Activated T-cell treated with anti-CD3 and anti-CD28 coated beads for 48 hours (primary cell): ENCODE measurements at regions not wholly inside any gene's neighbourhood (a gene's known extent, or its start where the extent isn't known, plus 50 kb on each side); places are given as distances from the start of the nearest gene placed in this dataset.

Experiments used
- DNase-seq: peaks from one replicate; pipeline ENCODE4 v3.0.0-alpha.2; 2020; ENCODE audit warnings: low read depth

DNA sequence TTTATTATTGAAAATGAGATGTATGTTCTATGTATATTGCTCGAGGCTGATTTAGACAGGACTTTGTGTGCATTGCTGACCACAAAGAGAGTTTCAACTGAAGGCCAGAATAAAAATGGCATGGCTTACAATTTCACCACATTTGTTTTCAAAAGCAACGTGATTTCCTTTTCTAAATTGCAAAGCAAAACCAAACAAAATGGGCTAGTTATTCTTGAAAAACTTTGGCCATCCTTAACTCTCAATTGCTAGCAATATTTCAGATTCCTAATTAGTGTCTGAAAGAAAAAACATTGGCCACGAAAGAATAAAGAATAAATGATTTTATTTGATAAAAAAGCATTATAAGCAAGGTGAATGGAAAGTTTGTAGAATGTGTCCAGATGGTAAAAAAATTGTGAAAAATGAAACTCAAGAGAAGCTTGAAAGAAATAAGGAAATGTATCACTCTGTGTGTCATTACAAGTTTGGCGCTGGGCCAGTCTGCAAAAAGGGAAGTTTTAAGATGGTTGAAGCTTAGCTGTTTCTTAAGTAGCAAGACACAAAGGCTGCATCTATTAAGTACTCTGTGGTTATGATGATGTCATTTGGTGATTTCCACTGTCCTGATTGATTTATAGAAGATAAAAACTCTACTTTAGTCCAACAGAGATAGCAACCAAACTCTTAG, 89.2 kb upstream of the PRLR start:
- DNase-seq, result peak; percentile 58

DNA sequence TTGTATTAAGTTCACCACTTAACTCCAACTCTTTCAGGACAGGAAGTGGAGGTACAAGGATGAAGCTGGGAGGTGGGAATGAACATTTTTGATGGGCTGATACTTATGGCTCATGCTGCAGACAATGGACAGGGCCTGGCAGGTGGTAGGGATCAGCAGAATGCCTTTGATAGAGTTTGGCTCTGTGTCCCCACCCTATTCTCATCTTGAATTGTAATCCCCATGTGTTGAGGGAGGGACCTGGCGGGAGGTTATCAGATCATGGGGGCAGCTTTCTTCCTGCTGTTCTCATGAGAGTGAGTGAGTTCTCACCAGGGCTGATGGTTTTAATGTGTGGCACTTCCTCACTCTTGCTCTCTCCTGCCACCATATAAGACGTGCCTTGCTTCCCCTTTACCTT, 87.3 kb upstream of the PRLR start:
- DNase-seq, result no peak

DNA sequence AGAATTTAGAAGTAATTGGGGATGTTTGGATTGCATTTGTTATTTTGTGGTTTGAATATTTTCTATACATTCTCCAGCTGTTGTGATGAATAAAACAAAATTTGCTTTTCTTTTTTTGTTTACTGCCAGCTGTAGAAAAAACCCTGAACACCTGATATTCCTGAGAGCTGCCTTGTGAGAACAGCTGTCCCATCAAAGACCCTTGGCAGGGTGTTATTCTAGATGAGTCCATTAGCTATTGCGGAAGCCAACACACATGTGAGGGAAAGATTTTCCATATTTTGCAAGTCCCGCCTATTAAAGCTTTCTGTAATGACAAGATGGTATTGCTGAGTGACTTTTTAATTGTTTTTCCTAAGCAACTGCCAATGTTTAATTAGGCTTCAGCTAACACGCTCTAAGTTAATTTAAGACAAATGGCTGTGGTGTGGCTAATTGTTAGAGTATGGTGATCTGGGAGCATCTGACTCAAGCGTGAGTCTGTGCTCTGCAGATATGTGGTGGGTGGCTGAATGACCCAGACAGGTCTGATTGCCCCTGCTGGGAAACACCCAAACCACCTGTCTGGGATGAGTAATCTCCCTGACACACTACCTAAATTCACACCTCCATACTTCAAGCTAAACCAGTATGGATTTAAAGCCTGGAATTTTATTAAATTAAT, 86.5 kb upstream of the PRLR start:
- peak; percentile 4 for DNase-seq

DNA sequence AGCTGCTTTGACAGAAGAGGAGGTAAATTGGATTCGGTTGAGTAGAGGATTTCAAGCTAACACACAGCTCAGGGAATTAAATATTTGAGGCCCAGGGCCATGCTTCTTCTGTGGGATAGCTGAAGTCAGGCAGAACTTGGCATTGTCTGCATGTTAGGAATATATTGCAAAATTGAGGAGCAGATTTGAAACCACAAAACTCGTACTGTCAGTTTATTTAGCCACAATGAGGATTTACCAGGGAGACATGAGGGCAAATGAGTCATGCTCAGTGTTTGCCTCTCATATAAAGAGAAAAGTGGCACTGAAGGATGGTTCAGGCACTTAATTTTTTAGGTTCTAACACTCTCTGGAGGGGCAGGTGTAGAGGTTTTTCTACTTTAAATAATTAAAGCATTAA, 83.0 kb upstream of the PRLR start:
- no peak for DNase-seq

DNA sequence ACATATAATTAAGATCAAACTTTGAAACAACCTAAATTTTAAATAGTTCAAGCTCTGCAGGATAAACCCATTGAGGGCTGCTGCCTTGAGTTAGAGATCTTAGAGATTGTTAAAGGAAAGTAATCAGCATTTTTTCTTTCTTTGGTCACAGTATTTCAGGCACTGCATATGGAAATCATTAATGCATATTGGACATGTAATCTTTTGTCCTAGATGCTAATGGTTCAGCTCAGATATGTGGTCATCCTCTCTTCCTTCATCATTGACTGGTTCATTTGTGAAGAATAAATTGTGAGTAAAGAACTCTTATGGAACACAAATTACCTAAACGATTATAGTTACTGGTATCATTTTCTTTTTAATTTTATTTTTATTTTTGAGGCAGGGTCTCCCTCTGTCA, 82.0 kb upstream of the PRLR start:
- no peak for DNase-seq

DNA sequence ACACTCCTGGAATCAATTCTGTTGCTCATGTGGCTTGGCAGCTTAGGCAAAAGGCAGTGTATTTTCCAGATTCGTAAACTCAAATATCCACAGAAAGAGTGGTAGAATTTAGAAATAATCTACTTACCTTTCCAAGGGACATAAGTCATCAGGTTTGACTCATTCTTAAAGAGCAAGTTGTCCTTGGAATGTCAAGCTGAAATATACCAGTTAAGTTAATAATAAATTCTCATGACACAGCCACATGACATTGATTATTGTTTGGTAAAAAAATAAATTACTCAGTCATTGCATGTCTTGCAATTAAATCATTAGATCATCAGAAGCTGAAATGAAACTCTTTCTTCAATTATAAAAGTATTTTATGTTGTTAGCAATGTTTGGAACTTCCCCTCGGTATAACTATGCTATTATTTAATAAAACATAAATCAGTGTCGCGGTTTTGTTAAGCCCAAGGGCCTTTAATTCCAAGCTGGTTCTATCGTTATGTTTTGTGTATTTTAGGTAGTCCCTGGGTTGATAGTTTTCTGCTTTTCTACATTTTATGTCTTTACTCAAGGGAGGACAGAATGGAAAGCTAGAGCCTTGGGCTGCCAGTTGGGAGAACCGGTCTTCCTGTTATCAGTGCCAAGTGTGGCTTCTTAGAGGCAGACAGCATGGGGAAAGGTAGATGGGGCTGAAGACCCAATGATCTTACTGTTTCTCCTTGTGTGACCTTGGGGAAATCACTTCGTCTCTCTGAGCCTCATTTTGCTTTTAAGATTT, 79.3 kb upstream of the PRLR start:
- DNase-seq, result no peak

DNA sequence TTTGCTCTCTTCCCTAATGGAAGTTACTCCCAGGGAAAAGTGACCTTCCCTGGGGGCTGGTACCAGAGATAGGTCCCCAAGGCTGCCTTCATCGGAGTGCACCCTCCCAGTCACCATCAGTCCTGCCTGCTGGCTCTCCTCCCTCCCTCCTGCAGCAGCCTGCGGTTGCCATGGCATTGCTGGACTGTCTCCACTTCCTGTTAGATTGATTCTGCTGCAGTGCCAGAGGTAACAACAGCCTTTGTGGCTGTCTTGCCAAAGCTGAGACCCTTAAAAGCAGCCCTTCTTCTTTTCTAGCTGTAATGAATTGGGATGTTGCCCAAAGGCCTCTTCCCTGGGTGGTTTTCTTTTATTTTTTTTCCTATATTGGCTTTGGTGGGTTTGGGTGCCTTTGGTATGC, 78.1 kb upstream of the PRLR start:
- no peak for DNase-seq

DNA sequence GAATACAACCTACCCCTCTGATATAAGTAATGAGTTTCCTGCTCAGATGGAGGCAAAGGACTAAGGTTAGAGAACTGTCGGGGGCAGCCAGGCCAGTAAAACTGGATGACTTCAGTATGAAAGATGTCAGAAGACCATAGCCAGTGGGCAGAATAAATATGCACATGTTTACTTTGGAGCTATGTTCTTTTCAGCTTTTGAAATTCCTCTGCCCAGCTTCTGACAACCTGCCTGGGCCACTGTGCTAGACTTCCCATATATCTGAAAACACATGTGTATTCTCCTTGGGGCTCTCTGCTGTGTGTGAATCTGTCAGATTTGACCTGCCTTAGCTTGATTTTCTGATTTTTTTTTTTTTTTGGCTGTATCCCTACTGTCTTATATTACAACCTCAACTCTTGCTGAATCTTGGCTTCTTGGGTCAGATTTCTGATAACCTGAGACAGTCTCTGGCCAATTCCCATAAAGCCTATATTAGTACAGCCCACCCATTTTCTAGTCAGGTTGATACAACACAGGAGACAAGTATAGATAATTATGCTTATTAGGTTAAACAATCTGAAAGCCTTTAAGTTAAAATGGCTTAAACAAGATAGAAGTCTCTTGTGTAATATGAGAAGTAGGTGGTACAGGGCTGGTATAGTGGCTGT, 76.6 kb upstream of the PRLR start:
- no peak for DNase-seq

DNA sequence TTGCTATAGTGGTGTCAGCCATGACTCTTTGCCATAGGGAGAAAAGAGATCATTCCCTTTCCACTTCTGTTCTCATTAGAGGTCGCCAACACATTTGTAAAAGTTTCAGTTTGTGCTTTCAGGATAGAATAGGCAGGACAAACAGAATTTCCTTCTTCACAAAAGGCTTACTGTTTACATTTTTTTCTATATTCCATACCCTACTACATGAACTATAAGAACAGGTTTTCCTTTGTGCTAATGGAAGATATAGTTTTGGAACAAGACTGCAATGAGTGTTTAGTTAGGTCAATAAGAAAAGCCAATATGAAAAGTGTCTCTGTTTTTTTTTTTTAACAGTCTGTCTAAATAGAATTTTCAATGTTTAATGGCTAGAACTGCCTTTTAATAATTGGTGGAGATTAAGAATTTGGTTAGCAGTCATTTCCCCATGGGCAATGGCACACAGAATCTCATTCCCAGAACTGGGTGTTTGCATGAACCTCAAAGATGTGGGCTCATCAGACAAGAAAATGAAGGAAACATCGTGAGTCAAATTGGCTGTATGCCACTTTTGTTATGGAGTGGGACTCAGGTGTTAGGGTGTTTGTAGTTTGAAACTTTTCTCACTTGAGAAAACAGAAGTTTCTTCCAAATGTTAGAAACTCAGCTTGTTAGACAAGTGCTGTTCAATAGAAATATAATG, 75.2 kb upstream of the PRLR start:
- no peak for DNase-seq

DNA sequence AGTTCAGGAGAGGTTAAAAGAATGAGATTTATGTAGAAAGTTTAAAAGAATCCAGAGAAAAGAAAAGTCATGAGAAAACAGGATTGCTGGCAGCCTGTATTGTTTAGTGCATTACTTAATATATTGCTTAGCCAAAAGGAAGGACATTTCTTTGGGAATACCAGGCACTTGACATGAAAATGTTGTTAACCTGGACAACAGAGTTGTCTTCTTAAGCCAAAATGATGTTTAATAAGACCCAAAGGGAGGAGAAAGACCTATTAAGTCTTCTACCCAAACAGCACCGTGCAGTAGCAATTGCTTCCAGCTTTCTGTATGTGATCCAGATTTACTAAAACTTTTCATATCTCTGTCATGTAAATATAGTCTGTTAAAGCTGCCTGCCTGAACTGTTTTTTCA, 74.0 kb upstream of the PRLR start:
- DNase-seq, result no peak

DNA sequence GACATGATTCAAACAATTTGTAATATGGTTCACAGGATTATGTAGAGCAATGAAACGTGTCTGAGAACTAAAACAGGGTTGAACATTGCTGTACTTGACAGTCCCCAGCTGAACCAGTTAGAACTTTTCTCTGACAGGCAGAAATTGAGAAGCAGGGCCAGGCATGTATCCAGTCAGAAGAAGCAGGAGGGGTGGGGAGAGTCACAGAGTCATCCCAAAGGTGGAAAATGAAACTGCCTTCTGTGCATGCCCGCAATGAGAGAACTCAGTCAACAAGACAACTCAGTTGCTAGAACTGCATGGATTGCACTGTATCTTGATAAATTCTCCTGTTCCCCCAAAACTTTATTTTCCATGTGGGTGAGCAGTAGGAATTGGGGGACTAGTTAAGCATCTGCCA, 72.9 kb upstream of the PRLR start:
- DNase-seq, result no peak

DNA sequence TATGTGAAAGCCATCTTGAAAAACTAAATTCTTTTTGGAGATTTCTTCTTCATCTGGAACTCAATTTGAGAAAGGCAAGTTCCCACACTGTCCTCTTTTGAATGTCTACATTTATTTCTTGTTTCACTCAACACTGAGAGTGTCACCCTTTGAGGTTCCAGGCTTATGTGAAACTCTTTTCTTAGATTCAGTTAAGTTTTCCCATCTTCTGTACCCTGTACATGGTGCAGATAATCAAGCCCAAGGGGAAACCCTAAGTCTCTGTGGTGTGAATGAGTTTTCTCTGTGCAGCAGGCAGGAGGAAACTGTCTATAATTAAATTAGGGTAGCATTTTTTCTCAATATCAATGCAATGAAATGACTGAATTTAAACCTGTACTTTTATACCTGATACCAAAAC, 72.3 kb upstream of the PRLR start:
- no peak for DNase-seq

DNA sequence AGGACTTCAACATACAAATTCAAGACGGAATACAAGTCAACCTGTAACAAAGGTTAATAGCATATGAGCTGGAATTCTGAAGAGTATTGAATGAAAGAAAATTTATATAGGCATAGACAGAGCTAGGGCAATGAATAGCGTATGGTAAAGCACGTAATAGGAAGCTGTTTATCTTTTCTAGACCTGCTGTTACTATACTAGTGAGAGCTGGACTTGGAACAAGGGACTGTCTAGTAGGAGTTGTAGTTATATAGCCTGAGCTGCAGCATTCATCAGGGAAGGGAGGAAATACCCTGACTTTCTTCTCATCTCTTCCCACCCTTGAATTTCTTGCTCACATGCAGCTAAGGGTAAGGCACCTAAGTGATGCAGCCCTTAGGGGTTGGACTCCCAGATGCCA, 67.5 kb upstream of the PRLR start:
- no peak for DNase-seq

DNA sequence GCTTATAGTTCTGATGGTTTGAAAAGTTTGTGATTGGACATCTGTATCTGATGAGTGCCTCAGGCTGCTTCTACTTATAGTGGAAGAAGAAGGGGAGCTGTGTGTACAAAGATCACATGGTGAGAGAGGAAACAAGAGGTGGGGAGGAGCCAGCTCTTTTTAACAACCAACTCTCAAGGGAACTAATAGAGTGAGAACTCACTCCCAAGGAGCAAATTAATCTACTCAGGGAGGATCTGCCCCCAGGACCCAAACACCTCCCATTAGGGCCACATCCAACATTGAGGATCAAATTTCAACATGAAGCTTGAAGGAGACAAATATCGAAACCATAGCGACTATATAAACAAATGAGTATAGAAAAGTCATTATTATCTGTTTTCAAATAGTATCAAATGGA, 64.7 kb upstream of the PRLR start:
- DNase-seq, result no peak

DNA sequence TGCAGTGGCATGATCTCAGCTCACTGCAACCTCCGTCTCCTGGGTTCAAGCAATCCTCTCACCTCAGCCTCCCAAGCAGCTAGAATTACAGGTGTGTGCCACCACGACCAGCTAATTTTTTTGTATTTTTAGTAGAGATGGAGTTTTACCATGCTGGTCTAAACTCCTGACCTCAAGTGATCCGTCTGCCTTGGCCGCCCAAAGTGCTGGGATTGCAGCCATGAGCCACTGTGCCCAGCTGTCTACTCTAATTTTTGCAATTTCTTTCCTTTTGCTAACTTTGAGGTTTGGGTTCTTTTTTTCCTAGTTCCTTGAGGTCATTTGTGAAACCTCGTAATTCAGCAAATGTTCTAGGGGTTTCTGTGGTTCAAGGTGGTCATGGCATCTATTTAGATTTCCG, 63.7 kb upstream of the PRLR start:
- no peak for DNase-seq

DNA sequence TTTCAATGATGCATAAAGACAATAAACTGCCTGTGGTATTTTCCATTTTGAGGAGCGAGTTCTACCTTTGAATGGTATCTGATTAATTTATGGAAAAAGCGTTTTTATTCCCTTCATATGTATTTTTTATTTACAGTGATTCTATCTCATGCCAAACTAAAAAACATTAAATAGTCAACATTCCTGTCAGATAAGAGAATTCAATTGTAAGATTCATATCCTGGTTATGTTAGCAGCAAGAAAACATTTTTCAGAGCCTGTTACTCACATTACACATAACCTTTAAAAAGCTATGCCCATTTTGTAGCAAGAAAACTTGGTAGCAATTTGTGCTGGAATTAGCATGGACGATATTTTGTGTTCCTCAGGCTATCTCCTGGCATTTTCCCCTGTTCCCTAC, 55.1 kb upstream of the PRLR start:
- DNase-seq, result no peak

DNA sequence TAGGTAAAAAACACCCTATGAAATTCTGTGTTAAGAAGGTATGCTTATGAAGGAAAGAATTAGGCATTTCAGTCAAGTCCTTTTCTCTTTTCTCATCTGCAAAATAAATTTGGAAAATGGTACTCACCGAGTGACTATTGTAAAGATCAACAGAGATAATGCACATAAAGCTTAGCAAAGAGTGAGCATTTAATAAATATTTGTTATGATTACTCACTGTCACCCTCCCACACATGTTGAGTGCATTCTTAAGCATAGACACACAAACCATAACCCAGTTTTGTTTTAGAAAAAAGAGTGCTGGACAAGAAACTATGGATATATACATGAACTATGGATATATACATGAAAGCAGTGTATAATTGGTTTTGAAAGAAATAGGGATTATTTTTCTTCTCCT, 54.7 kb upstream of the PRLR start:
- DNase-seq, result no peak

DNA sequence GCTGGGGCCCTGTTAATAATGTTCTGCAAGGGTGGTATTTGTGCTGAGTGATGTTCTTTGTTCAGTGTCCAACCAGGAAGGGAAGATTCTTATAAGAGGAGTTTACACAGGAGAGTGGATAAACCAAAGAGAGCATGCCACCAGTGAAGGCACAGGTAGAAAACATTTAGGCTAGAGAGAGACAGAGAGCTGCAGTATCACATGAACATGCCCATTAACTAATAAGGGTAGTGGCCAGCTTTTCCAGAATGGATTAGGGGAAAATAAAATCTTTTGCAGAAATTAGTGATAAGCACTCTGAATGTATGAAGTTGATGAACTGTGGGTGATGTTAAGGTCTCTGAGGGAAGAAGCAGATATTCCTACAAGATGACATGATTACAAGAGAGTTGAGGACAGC, 54.1 kb upstream of the PRLR start:
- DNase-seq, result no peak

DNA sequence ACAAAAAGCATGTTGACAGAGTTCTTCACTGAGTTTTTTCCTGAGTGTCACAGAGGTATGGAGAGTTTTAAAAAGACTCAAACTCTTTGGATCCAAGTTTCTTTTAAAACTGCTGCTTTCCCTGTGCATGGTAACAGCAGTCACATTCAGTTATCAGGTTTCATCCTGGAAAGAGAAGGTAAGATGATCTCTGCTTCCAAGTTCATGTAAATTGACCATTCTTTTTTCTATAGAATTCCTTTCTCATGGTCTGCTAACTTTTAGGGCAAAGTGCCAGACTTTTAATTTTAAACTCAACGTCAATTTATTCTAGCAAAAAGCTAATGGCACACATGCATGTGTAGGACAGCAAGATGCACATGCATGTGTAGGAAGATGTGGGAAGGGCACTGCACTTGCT, 52.5 kb upstream of the PRLR start:
- DNase-seq, result no peak

DNA sequence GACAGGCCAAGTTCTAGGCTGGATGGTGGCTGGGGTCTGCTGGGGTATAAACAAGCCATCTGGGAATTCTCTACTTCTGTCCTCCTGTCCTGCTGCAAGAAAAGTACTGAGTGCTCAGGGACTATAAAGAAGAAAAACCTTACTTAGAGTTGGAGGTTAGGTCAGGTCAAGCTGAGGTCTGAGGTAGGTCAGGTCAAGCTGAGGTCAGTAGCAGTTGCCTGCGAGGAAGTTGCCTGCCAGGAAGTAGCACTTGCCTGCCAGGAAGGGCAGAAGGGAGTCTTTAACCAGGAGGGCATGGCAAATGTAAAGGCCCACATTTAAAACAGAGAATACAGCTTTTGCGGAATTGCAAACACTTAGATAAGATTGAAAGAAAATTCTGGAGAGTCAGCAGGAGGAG, 51.3 kb upstream of the PRLR start:
- no peak for DNase-seq
